ENCODE measurements at regions not wholly inside any gene's neighbourhood (a gene's known extent, or its start where the extent isn't known, plus 50 kb on each side); places are given as distances from the start of the nearest gene placed in this dataset.

- no peak overlapping the region for H3K27ac ChIP-seq (ENCODE audit: low read depth)
- no peaks in the 10 kb centered on the region for H3K4me1 ChIP-seq (ENCODE audit: insufficient read depth)
- H4K20me1 ChIP-seq (replicated peaks; ENCODE audit: insufficient read depth), result no peaks in the 10 kb centered on the region
- H2AFZ ChIP-seq, result 0 out of 2 replicates have a peak overlapping the region, but pooled peaks have one; percentile 47
- DNase-seq (ENCODE audit: low spot score) (no peak), ATAC-seq (no peak)
- H3K27me3 Mint-ChIP-seq (ENCODE audit: insufficient read depth, low read depth, poor library complexity), result peaks cover 26% of the 10 kb centered on the region
- H3K79me2 ChIP-seq (replicated peaks; ENCODE audit: insufficient read depth), result no peaks in the 10 kb centered on the region
- H3K4me1 Mint-ChIP-seq, result no peaks in the 10 kb centered on the region
- no peaks in the 10 kb centered on the region for H3K9me2 ChIP-seq (ENCODE audit: insufficient read depth)
- H3K27ac Mint-ChIP-seq, result no peak overlapping the region
- no peak overlapping the region for H3K4me3 ChIP-seq
- no peaks in the 10 kb centered on the region for H3F3A ChIP-seq (replicated peaks; ENCODE audit: low read depth)
- no peak overlapping the region for H3K4me3 Mint-ChIP-seq
- H3K36me3 Mint-ChIP-seq (ENCODE audit: low read depth), result peaks cover 4% of the 10 kb centered on the region; the same call in 1 of the 3 replicates
- TF ChIP-seq ZNF331 (CRISPR knock-in tag; IDR thresholded peaks at IDR 0.05; ENCODE audit: low read depth), result no peak
- TF ChIP-seq ZNF114 (CRISPR knock-in tag; IDR thresholded peaks at IDR 0.05), result no peak
- no peak for TF ChIP-seq JUNB (IDR thresholded peaks at IDR 0.05; ENCODE audit: unreplicated experiment)
- TF ChIP-seq, protein P1, sequence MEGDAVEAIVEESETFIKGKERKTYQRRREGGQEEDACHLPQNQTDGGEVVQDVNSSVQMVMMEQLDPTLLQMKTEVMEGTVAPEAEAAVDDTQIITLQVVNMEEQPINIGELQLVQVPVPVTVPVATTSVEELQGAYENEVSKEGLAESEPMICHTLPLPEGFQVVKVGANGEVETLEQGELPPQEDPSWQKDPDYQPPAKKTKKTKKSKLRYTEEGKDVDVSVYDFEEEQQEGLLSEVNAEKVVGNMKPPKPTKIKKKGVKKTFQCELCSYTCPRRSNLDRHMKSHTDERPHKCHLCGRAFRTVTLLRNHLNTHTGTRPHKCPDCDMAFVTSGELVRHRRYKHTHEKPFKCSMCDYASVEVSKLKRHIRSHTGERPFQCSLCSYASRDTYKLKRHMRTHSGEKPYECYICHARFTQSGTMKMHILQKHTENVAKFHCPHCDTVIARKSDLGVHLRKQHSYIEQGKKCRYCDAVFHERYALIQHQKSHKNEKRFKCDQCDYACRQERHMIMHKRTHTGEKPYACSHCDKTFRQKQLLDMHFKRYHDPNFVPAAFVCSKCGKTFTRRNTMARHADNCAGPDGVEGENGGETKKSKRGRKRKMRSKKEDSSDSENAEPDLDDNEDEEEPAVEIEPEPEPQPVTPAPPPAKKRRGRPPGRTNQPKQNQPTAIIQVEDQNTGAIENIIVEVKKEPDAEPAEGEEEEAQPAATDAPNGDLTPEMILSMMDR (conservative IDR thresholded peaks at IDR 0.05; ENCODE audit: low read depth in 2 of 2), result no peak
- no peak for TF ChIP-seq EZH2phosphoT487 (IDR thresholded peaks at IDR 0.05; ENCODE audit: unreplicated experiment)
- no peak for TF ChIP-seq NANOG (IDR thresholded peaks at IDR 0.05; ENCODE audit: borderline replicate concordance)
- no peak for TF ChIP-seq ZNF462 (CRISPR knock-in tag; IDR thresholded peaks at IDR 0.05)
- TF ChIP-seq POLR2AphosphoS5 (IDR thresholded peaks at IDR 0.05; ENCODE audit: low read depth), result no peak
- TF ChIP-seq STAT1 (IDR thresholded peaks at IDR 0.05; ENCODE audit: unreplicated experiment), result no peak
- TF ChIP-seq REST (IDR thresholded peaks at IDR 0.05; ENCODE audit: unreplicated experiment), result no peak
- no peak for TF ChIP-seq ETS1 (IDR thresholded peaks at IDR 0.05)
- no peak for TF ChIP-seq EZH2 (IDR thresholded peaks at IDR 0.05; ENCODE audit: low read depth, unreplicated experiment)
- peaks cover 14% of the 10 kb centered on the region for H3K27me3 ChIP-seq (ENCODE audit: insufficient read depth)
- H3K9me3 Mint-ChIP-seq, result peaks cover 16% of the 10 kb centered on the region
- no peaks in the 10 kb centered on the region for H3K36me3 ChIP-seq (ENCODE audit: insufficient read depth)
- no peak overlapping the region for H3K4me2 ChIP-seq
These were observed 89.6 kb upstream of the ATF7IP start for GRCh38 chr12:14275886-14276285.

Data from GM23338 (cell line).